ENCODE measurements at regions not wholly inside any gene's neighbourhood (a gene's known extent, or its start where the extent isn't known, plus 50 kb on each side); places are given as distances from the start of the nearest gene placed in this dataset.

DNA sequence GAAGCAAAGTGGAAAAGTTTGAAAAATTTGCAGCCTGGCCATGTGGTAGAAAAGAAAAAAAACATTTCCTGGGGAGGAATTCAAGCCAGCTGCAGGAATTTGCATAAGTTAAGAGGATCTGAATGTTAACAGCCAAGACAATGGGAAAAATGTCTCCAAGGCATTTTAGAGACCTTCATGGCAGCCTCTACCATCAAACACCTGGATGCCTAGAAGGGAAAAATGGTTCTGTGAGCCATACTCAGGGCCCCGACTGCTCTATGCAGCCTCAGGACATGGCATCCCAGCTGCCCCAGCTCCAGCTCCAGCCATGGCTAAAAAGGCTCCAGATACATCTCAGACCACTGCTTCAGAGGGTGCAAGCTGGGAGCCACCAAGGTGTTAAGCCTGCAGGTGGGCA is 149.1 kb upstream of the SOX6 start:
- TF ChIP-seq RAD21 (IDR thresholded peaks at IDR 0.05; ENCODE audit: low read depth) (no peak), TEAD4 (IDR thresholded peaks at IDR 0.05) (no peak), TAF1 (IDR thresholded peaks at IDR 0.05; ENCODE audit: low read depth) (no peak), CREB1 (IDR thresholded peaks at IDR 0.05; ENCODE audit: low read depth) (no peak), FOXM1 (IDR thresholded peaks at IDR 0.05; ENCODE audit: borderline replicate concordance, low read depth) (no peak)

Data from Ishikawa (cell line).